ENCODE measurements at regions not wholly inside any gene's neighbourhood (a gene's known extent, or its start where the extent isn't known, plus 50 kb on each side); places are given as distances from the start of the nearest gene placed in this dataset.

GRCh38 chr10:44859546-44860285 lies 51.4 kb upstream of the TMEM72 start:
- DNase-seq = no peak

- no peak for DNase-seq
Measured at GRCh38 chr10:44860811-44861736, 50.1 kb upstream of the TMEM72 start.
